Kidney capillary endothelial cell (primary cell): ENCODE measurements at regions not wholly inside any gene's neighbourhood (a gene's known extent, or its start where the extent isn't known, plus 50 kb on each side); places are given as distances from the start of the nearest gene placed in this dataset.
"Not testable (repeated sequence)": the region's sequence is repeated elsewhere in the genome, so short reads cannot be mapped to it uniquely, and the experiment has no call there.

Source experiments
- DNase-seq: peaks from one replicate; pipeline ENCODE4 v3.0.0-alpha.2; 2018; ENCODE audit warnings: low spot score

DNA sequence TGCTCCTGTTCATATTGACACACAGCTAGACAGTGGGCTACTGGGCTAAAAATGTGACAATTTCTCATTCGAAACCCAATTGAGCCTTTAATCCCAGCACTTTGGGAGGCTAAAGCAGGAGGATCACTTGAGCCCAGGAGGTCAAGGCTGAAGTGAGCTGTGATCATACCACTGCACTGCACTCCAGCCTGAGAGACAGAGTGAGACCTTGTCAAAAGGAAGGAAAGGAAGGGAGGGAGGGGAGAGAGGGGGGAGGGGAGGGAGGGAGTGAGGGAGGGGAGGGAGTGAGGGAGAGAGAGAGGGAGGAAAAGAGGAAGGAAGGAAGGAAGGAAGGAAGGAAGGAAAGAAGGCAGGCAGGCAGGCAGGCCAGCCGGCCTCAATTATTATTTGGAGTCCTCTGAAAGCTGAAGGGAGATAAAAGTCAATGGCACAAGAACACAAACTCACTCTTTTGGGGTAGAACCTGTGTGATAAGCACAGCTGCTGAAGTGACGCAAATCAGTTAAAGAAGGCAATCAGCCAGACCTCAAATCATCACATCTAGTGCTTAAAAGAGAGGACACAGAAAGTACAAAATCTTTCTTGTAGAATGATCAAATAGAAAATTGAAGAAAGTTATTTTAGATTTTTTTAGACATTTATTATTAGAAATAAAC is 98.1 kb downstream of the CCDC71L start:
- no peak for DNase-seq

DNA sequence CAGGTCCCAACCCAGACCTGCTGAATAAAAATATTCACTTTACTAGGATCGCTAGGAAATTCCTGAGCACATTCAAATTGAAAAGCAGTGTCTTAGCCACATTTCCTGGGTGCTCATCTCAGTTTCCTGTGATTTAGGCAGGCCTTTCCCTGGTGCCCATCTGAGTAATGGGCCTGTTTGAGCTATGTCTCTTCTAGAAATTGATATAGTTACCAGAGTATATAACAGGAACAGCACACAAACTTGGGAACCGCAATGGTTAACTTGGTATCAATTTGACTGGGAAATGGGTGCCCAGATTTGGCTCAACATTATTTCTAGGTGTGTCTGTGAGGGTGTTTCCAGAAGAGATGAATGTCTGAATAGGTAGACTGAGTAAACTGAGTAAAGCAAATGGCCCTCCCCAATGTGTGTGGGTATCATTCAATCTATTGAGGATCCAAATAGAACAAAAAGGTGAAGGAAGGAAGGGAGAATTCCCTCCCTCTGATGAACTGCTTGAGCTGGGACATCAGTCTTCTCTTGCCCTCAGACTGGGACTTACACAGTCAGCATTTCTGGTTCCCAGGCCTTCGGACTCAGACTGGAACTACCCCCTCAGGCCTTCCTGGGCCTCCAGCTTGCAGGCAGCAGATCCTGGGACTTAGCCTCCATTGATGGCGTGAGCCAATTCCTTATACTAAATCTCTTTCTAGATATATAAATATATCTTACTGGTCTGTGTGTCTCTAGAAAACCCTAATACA is 99.1 kb downstream of the CCDC71L start:
- DNase-seq: no peak

DNA sequence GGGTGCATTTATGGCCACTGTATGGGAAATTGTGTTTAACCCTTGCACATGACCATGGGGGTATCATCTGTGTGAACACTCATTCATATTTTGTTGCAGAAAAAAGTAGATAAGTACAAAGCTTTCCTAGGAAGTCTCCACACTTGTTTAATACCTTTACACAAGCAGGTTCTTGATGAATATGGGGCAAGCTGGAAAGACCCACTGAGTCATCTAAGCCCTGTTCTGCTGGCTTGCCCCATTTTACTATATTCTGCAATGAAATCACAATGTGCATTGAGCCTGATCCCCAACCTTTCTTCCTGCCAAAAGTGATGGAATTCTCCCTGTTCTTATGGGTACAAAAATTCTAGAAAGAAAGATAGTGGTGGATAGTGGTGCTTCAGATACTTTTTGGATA is 99.8 kb downstream of the CCDC71L start:
- no peak for DNase-seq

DNA sequence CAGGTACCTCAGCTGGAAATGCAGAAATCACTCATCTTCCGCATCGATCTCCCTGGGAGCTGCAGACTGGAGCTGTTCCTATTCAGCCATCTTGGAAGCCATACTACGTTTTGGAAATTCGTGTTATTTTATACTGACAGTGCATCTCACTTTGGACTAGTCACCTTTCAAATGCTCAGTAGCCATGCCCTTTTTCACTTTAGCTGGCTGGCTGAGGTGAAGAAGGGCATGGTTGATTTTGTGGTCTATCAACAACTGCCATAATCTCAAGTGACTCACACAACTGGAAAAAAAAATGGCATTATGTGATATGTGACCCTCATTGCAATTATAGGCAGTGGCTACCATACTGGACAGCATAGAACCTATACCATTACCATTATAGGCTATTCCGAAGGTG is 100.5 kb downstream of the CCDC71L start:
- DNase-seq: no peak

DNA sequence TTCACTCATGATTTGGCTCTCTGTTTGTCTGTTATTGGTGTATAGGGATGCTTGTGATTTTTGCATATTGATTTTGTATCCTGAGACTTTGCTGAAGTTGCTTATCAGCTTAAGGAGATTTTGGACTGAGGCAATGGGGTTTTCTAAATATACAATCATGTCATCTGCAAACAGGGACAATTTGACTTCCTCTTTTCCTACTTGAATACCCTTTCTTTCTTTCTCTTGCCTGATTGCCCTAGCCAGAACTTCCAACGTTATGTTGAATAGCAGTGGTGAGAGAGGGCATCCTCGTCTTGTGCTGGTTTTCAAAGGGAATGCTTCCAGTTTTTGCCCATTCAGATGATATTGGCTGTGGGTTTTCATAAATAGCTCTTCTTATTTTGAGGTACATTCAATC is 104.7 kb downstream of the CCDC71L start:
- not testable (repeated sequence) for DNase-seq

DNA sequence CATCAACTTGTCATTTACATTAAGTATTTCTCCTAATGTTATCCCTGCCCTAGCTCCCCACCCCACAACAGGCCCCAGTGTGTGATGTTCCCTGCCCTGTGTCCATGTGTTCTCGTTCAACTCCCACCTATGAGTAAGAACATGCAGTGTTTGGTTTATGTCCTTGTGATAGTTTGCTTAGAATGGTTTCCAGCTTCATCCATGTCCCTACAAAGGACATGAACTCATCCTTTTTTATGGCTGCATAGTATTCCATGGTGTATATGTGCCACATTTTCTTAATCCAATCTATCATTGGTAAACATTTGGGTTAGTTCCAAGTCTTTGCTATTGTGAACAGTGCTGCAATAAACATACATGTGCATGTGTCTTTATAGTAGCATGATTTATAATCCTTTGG is 106.3 kb downstream of the CCDC71L start:
- DNase-seq: not testable (repeated sequence)

DNA sequence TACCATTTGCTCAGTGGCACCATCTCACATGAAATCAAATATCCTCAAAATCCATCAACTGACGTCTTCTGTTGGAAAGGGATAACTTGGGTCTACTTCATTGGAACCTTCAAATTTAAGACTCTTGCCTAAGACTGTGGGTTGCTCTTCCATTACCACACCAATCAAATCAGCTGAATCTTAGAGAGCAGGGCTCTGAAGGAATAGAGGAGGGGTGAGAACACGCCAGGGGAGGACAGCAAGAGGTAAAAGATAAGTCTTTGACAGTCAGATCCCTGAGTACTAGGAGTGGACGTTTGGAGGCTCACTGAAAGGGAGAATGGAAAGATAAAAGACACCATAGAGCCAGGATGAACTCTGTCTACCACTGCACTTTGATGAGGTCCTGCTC is 107.5 kb downstream of the CCDC71L start:
- DNase-seq: no peak

DNA sequence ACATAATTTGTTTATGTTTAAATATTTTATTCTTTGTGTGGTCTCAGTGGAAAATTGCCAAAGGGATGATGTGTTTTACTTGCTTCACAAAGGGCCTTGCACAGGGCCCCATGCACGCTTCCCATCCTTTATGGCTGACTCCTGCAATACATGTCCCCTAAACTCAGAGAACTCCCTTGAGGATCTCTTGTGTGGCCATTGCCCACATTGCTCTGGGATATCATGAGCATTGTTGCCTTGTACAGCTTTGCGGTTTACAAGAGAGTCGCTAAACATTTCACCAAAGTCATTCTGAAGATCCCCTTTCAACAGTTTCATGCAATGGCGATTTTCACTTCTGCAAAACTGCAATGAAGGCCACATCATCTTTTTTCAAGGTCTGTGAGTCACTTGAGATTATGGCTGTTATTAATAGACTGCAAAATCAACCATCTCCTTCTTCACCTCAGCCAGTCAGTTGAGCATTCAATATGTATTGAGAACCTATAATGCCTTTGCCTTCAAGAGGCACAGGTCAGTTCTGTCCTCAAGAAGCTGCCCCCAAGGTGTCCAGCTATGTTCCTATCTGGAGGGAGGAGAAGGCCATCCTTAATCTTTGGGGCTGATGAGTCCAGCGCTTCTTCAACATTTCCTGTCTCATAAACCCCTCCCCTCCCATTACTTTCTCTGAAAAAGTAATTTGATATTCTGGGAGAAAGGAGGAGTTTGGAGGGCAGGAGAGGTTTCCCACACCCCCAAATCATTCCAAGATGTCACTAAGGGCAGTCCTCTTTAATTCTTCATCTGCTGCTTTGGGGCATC is 108.1 kb downstream of the CCDC71L start:
- no peak for DNase-seq

DNA sequence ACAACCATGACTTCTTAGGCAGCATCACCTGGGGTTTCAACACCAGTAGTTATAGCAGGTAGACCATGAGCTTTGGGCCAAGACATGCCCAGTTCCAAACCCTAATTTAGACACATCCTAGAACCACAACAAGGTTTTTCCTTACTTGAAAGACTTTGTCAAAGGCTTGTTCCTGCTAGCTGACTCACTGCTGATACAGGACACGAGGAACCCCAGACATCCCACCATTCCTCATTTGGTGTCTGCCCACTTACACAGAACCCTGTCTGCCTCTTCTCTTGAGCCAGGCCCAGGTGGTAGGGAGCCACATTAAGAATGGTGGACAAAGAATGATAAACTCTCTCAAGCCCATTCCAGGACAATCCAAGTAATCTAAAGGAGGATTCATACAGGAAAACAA is 109.0 kb downstream of the CCDC71L start:
- DNase-seq: no peak

DNA sequence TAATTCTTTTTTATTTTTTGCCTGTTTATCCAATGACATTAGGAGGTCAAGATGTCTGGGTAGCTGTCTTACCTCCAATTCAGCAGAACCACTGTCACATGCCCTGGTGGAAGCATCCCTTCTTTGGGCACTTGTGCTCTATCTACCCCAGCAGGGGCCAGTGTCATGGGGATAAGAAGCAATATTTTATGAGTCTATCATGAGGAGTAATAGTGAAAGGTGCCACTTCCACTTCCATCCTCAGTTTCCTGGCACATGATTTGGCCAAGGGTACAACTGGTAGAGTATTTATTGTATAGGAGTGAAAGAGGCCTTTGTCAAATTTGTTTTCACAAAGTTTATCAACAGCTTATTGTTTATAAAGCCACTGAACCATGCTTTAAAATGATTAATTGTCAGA is 112.5 kb downstream of the CCDC71L start:
- DNase-seq: no peak

DNA sequence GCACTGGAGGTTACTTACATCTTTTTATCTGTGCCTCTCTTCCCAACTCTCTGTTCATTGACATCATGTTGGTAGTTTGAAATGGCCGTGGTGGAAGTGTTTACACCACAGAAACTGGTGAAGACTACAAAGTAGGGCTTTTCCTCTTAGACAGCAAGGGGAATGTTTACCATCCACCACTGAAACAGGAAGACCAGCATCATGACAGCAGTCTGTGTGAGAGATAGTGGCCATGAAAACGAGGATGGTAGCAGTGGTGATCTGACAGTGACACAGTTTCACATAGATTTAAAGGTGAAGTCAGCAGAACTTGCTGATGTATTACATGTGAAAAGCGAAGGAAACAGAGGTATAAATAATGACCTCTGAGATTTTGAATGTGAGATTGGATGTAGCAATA is 115.7 kb downstream of the CCDC71L start:
- DNase-seq: no peak

DNA sequence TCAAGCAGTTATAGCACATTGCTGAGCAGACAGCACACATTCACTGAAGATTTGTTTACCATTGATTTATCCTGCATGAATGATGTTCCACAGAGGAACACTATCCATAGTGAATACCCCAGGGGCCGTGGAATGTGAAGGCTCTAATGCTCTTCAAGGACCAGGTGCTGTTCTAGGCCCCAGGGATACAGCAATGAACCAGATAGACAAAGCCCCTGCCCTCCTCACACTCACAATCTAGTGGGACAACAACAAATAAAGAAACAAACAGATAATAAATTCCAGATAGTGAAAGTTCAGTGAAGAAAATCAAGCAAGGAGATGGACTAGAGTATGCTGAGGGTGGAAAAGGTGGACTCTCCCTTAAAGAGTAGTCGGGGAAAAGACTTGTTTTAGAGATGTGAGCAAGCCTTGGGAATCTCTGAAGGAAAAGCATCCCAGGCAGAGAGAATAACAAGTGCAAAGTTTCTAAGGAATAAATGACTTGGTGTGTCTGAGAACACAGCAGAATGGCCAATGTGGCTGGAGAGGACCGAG is 117.7 kb downstream of the CCDC71L start:
- DNase-seq: no peak

DNA sequence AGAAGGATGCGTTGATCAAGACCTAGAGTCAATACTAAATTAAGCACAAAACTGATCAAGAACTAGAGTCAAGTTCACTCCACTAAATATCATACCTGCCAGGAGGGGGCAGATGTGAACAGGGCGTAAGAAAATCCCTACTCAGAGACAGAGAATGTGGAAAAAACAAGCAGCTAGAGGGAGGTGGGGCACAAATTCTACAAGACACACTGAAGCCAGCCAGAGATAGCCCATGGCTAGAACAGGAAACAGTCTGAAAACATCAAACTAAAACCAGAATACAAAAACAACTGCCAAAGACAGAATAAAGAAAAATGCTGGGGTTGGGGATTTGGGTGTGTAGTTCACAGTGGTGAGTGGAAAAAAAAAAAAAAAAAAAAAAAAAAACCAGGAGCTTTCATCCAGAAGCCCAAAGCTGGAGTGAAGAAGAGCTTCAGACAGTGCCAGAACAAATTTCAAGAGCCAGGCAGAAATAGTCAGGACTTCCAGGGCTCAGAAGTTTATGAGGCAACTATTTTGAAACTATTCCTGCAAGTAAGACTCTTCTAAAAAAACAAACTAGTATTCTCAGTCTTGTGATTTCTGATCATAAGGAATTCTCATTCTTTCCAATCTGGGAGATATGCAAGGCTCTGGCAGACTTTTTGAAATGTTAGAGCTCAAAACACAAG is 118.3 kb downstream of the CCDC71L start:
- DNase-seq: peak; percentile 61

DNA sequence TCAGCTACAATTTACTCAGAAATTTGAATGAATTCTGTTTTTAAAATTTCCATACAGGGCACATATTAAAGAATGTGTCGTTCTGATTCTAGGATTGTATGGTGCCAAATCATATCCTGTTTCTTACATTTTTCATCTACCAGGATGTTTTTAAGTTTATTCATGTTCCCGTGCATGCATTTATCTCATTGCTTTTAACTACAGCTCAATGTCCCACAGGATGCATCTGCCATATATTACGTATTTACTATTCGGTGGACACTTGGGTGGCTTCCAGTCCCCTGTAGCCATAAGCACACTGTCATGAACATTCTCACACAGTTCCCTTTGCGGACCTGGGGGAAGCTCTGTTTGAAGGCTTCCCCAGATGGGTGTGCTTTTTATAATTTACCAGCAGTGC is 122.3 kb downstream of the CCDC71L start:
- DNase-seq: peak; percentile 90

DNA sequence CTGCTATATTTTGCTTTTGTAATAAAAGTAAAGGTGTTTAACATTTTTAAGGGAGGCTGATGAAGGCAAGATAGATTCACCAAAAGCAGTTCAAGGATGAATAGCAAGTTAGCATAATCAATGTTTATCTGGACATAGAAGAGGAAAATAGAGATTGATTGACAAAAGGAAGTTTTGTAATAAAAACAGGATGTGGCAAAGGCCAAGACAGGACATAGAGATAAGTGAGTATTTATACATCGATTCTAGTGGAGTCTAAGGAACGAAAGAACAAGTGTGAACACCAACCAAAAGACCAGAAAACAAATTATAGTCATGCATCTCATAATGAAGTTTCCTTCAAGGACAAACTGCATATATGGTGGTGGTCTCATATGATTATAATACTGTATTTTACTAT is 123.8 kb downstream of the CCDC71L start:
- DNase-seq: no peak

DNA sequence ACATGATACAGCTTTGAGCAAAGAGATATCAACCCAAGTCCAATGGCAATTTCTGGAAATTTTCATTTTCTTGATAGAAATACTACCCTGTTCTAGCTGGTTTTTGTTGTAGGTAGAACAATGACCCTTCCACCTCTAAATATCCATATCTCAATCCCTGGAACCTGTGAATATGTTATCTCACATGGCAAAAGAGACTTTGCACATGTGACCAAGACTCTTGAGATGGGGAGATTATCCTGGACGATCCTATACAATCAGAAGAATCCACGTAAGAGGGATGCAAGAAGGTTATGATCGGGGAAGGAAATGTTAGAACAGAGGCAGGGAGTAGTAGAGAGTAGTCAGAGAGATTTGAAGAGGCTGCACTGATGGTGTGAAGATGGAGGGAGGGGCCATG is 124.9 kb downstream of the CCDC71L start:
- no peak for DNase-seq

DNA sequence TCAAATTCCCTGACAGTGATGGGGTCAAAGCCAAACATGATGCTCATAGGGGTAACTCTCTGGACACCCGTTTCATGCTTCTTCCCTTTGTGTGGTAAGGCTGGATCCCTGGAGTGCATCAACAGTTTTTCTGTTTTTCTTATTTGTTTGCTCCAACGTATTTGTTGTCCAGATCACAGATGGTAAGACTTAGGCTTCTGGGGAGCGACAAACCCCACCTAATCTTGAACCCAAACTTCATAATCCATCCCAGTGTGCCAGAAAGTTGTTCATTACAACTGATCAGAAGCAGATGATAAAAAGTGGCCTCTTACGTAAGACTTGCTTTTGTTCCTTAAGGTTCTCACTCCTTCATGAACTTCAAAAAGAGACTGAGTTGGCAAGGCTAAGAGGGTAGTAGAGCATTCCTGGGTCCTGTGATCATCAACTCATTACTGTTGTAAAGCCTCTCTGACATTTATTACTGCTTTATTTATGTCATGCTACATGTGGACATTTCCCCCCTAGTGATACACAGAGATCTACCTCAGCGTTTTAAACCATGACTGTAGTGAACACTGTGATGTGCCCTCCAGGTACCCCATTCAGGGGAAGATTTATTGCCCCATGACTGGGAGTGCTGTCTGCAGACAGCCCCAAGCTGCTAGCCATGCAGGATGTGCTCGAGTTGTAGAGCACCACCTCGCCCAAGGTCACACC is 125.6 kb downstream of the CCDC71L start:
- no peak for DNase-seq

DNA sequence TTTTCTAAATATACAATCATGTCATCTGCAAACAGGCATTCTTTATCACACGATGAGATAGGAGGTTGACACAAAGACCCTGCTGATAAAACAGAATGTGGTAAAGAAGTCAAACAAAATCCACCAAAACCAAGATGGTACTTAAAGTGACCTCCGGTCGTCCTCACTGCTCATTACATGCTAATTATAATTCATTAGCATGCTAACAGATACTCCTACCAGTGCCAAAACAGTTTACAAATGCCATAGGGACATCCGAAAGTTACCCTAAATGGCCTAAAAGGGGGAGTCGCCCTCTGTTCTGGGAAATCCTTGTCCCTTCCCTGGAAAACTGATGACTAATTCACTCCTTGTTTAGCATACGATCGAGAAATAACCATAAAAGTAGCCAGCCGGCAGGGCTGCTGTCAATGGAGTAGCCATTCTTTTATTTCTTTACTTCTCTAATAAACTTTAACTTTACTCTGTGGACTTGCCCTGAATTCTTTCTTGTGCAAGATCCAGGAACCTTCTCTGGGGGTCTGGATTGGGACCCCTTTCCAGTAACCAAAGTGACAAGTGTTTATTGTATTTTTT is 126.6 kb downstream of the CCDC71L start:
- DNase-seq: no peak

DNA sequence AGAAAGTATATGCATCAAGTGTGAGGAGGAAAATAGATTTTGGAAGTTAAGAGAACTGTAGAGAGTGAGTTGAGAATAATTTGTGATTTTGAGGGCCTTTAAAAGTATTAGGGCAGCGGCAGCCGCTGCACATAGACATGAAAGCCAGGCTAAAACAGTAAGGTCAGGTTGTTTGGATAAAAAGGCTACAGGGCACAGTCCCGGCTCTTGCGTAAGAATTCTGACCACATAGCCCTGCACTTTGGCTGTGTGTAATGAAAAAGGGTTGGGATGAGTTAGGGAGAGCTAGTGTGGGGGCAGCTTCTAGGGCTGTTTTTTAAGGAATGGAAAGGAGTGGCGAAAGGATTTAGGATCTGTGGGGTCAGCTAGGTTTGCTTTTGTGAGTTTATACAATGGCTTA is 130.8 kb downstream of the CCDC71L start:
- DNase-seq: not testable (repeated sequence)

DNA sequence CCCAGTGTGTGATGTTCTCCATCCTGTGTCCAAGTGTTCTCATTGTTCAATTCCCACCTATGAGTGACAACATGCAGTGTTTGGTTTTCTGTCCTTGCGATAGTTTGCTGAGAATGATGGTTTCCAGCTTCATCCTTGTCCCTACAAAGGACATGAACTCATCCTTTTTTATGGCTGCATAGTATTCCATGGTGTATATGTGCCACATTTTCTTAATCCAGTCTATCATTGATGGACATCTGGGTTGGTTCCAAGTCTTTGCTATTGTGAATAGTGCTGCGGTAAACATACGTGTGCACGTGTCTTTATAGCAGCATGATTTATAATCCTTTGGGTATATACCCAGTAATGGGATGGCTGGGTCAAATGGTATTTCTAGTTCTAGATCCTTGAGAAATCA is 134.3 kb downstream of the CCDC71L start:
- DNase-seq: not testable (repeated sequence)

DNA sequence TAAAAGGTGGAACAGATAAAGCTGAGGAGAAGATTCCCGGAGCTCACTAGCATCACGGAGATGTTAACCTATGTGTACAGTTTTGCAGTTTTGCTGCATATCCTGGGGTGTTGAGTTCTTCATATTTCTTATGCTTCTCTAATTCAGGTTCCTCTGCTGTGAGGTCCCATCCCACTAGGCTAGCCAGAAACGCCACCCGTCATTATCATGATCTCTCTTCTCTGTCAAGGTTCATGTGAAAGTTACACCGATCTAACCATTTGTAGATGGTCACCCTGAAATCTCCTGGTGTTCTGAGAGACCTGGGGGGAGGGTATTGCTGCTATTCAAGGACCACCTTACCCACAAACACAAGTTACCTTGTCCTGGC is 136.3 kb downstream of the CCDC71L start:
- DNase-seq: no peak
